ENCODE measurements at regions not wholly inside any gene's neighbourhood (a gene's known extent, or its start where the extent isn't known, plus 50 kb on each side); places are given as distances from the start of the nearest gene placed in this dataset.
"Not testable (repeated sequence)": the region's sequence is repeated elsewhere in the genome, so short reads cannot be mapped to it uniquely, and the experiment has no call there.

- Histone ChIP-seq H3K27me3 (ENCODE audit: control insufficient read depth, insufficient read depth, low read length) (no peaks in the 10 kb centered on the region), H3K27ac (ENCODE audit: insufficient read depth, low read length, poor library complexity, severe bottlenecking) (no peak overlapping the region), H3K4me3 (ENCODE audit: low read depth, low read length) (no peak overlapping the region), H3K9me3 (ENCODE audit: control insufficient read depth in 2 of 2, low read length in 2 of 2) (no peaks in the 10 kb centered on the region), H3K4me1 (ENCODE audit: control insufficient read depth, insufficient read depth, low read length, poor library complexity, severe bottlenecking) (no peaks in the 10 kb centered on the region), H3K36me3 (ENCODE audit: control insufficient read depth, insufficient read depth, low read length) (no peaks in the 10 kb centered on the region)
- Mint-ChIP-seq H3K9me3 (peaks cover 0 to 16% (median 2%) of the 10 kb centered on the region in 7 donors), H3K27me3 (peaks cover 4% of the 10 kb centered on the region), H3K4me1 (no peaks in the 10 kb centered on the region), H3K27ac (no peak overlapping the region), H3K4me3 (no peak overlapping the region), H3K36me3 (no peaks in the 10 kb centered on the region)
- ATAC-seq (ENCODE audit: low read depth in 2 of 2) (no peak), DNase-seq (no peak)
Observed at GRCh38 chr5:130331332-130331731, 427.1 kb downstream of the CHSY3 start.

DNA sequence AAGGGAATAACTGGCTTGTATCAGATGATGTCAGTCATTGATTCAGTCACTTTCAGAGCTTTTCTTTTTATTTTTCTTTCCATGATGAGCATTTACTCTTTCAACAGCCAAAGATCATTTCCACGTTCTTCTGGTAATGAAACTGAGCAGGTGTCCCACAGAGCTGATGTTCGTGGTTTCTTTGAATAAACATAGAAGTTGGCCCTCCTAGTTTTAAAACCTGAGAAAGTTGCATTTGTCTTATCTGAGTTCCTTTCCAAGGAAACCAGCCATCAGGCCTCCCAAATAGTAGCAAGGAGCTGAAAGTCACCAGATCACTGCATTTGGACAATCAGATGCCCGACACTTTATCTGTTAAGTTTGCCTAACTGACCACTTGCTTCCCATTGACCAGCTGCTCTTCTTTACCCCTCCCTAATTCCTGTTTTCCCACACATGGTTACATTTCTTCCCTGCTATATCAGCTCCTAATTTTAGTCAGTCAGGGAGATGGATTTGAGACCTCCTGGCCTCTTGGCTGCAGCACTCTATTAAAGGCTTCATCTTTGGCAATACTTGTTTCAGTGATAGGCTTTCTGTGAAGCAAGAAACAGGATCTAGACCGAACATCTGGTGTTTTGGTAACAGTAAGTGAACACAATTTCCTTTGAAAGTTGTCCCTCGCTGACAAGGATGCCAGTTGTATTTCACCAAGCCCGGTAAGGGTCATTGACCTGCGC, 420.8 kb downstream of the CHSY3 start:
- Histone ChIP-seq H3K4me3 (ENCODE audit: low read depth, low read length) (no peak overlapping the region), H3K4me1 (ENCODE audit: control insufficient read depth, insufficient read depth, low read length, poor library complexity, severe bottlenecking) (no peaks in the 10 kb centered on the region), H3K27ac (ENCODE audit: insufficient read depth, low read length, poor library complexity, severe bottlenecking) (no peak overlapping the region), H3K36me3 (ENCODE audit: control insufficient read depth, insufficient read depth, low read length) (no peaks in the 10 kb centered on the region), H3K9me3 (ENCODE audit: control insufficient read depth in 2 of 2, low read length in 2 of 2) (no peaks in the 10 kb centered on the region), H3K27me3 (ENCODE audit: control insufficient read depth, insufficient read depth, low read length) (no peaks in the 10 kb centered on the region)
- no peak for ATAC-seq (ENCODE audit: low read depth in 2 of 2)
- Mint-ChIP-seq H3K36me3 (no peaks in the 10 kb centered on the region), H3K9me3 (peaks cover 0 to 7% (median 3%) of the 10 kb centered on the region in 7 donors), H3K4me1 (no peaks in the 10 kb centered on the region), H3K27me3 (no peaks in the 10 kb centered on the region), H3K27ac (no peak overlapping the region), H3K4me3 (no peak overlapping the region)
- no peak for DNase-seq

- no peaks in the 10 kb centered on the region for H3K27me3 Mint-ChIP-seq
- no peak overlapping the region for H3K4me3 Mint-ChIP-seq
- H3K9me3 Mint-ChIP-seq: peaks cover 0 to 7% (median 3%) of the 10 kb centered on the region in 7 donors
- Histone ChIP-seq H3K9me3 (ENCODE audit: control insufficient read depth in 2 of 2, low read length in 2 of 2) (no peaks in the 10 kb centered on the region), H3K36me3 (ENCODE audit: control insufficient read depth, insufficient read depth, low read length) (no peaks in the 10 kb centered on the region), H3K27ac (ENCODE audit: insufficient read depth, low read length, poor library complexity, severe bottlenecking) (no peak overlapping the region), H3K27me3 (ENCODE audit: control insufficient read depth, insufficient read depth, low read length) (no peaks in the 10 kb centered on the region), H3K4me1 (ENCODE audit: control insufficient read depth, insufficient read depth, low read length, poor library complexity, severe bottlenecking) (no peaks in the 10 kb centered on the region), H3K4me3 (ENCODE audit: low read depth, low read length) (no peak overlapping the region)
- ATAC-seq (ENCODE audit: low read depth in 2 of 2): no peak
- H3K27ac Mint-ChIP-seq: no peak overlapping the region
- no peak for DNase-seq
- H3K36me3 Mint-ChIP-seq: no peaks in the 10 kb centered on the region
- H3K4me1 Mint-ChIP-seq: no peaks in the 10 kb centered on the region
Observed at GRCh38 chr5:130323804-130324454, 419.7 kb downstream of the CHSY3 start.

- ATAC-seq (ENCODE audit: low read depth in 2 of 2) (no peak), DNase-seq (no peak)
- no peak overlapping the region for H3K4me3 Mint-ChIP-seq
- Histone ChIP-seq H3K4me1 (ENCODE audit: control insufficient read depth, insufficient read depth, low read length, poor library complexity, severe bottlenecking) (no peaks in the 10 kb centered on the region), H3K36me3 (ENCODE audit: control insufficient read depth, insufficient read depth, low read length) (no peaks in the 10 kb centered on the region), H3K9me3 (ENCODE audit: control insufficient read depth in 2 of 2, low read length in 2 of 2) (no peaks in the 10 kb centered on the region), H3K27ac (ENCODE audit: insufficient read depth, low read length, poor library complexity, severe bottlenecking) (no peak overlapping the region), H3K27me3 (ENCODE audit: control insufficient read depth, insufficient read depth, low read length) (no peaks in the 10 kb centered on the region), H3K4me3 (ENCODE audit: low read depth, low read length) (no peak overlapping the region)
- H3K9me3 Mint-ChIP-seq: peaks cover 0 to 7% (median 3%) of the 10 kb centered on the region in 7 donors
- H3K27ac Mint-ChIP-seq: no peak overlapping the region
- no peaks in the 10 kb centered on the region for H3K36me3 Mint-ChIP-seq
- no peaks in the 10 kb centered on the region for H3K4me1 Mint-ChIP-seq
- no peaks in the 10 kb centered on the region for H3K27me3 Mint-ChIP-seq
Observed at GRCh38 chr5:130321931-130322330, 417.7 kb downstream of the CHSY3 start.

GRCh38 chr5:130316971-130317680, 412.9 kb downstream of the CHSY3 start:
- H3K4me1 Mint-ChIP-seq: no peaks in the 10 kb centered on the region
- H3K4me3 Mint-ChIP-seq: no peak overlapping the region
- H3K27ac Mint-ChIP-seq: no peak overlapping the region
- ATAC-seq (ENCODE audit: low read depth in 2 of 2): no peak
- H3K36me3 Mint-ChIP-seq: no peaks in the 10 kb centered on the region
- Histone ChIP-seq H3K9me3 (ENCODE audit: control insufficient read depth in 2 of 2, low read length in 2 of 2) (no peaks in the 10 kb centered on the region), H3K27ac (ENCODE audit: insufficient read depth, low read length, poor library complexity, severe bottlenecking) (no peak overlapping the region), H3K4me1 (ENCODE audit: control insufficient read depth, insufficient read depth, low read length, poor library complexity, severe bottlenecking) (no peaks in the 10 kb centered on the region), H3K36me3 (ENCODE audit: control insufficient read depth, insufficient read depth, low read length) (no peaks in the 10 kb centered on the region), H3K27me3 (ENCODE audit: control insufficient read depth, insufficient read depth, low read length) (no peaks in the 10 kb centered on the region), H3K4me3 (ENCODE audit: low read depth, low read length) (no peak overlapping the region)
- DNase-seq: no peak
- H3K27me3 Mint-ChIP-seq: no peaks in the 10 kb centered on the region
- peaks cover 1 to 9% (median 3%) of the 10 kb centered on the region in 7 donors for H3K9me3 Mint-ChIP-seq

- Histone ChIP-seq H3K4me1 (ENCODE audit: control insufficient read depth, insufficient read depth, low read length, poor library complexity, severe bottlenecking) (no peaks in the 10 kb centered on the region), H3K9me3 (ENCODE audit: control insufficient read depth in 2 of 2, low read length in 2 of 2) (no peaks in the 10 kb centered on the region), H3K27ac (ENCODE audit: insufficient read depth, low read length, poor library complexity, severe bottlenecking) (no peak overlapping the region), H3K36me3 (ENCODE audit: control insufficient read depth, insufficient read depth, low read length) (no peaks in the 10 kb centered on the region), H3K4me3 (ENCODE audit: low read depth, low read length) (no peak overlapping the region), H3K27me3 (ENCODE audit: control insufficient read depth, insufficient read depth, low read length) (no peaks in the 10 kb centered on the region)
- Mint-ChIP-seq H3K4me3 (no peak overlapping the region), H3K36me3 (no peaks in the 10 kb centered on the region), H3K9me3 (peaks cover 0 to 1% (median 0%) of the 10 kb centered on the region in 7 donors), H3K27me3 (no peaks in the 10 kb centered on the region), H3K27ac (no peak overlapping the region), H3K4me1 (no peaks in the 10 kb centered on the region)
- ATAC-seq (ENCODE audit: low read depth in 2 of 2): no peak
- no peak for DNase-seq
Observed at GRCh38 chr5:130295235-130295634, 391.0 kb downstream of the CHSY3 start.

DNA sequence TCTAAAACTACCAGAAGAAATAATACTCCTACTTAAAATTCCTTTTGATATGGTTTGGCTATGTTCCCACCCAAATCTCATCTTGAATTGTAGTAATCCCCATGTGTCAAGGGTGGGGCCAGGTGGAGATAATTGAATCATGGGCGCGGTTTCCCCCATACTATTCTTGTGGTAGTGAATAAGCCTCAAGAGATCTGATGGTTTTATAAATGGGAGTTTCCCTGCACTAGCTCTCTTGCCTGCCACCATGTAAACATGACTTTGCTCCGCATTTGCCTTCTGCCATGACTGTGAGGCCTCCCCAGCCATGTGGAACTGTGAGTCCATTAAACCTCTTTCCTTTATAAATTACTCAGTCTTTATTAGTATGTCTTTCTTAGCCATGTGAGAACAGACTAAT, 390.5 kb downstream of the CHSY3 start:
- not testable (repeated sequence) for H3K36me3 ChIP-seq (ENCODE audit: control insufficient read depth, insufficient read depth, low read length); H3K27me3 ChIP-seq (ENCODE audit: control insufficient read depth, insufficient read depth, low read length); H3K36me3 Mint-ChIP-seq; H3K4me3 Mint-ChIP-seq; H3K27ac Mint-ChIP-seq; H3K9me3 Mint-ChIP-seq; H3K4me1 Mint-ChIP-seq; H3K27me3 Mint-ChIP-seq; ATAC-seq (ENCODE audit: low read depth in 2 of 2); H3K9me3 ChIP-seq (ENCODE audit: control insufficient read depth in 2 of 2, low read length in 2 of 2); H3K27ac ChIP-seq (ENCODE audit: insufficient read depth, low read length, poor library complexity, severe bottlenecking); H3K4me3 ChIP-seq (ENCODE audit: low read depth, low read length); DNase-seq; H3K4me1 ChIP-seq (ENCODE audit: control insufficient read depth, insufficient read depth, low read length, poor library complexity, severe bottlenecking)
